NT2/D1 (cell line): ENCODE measurements at regions not wholly inside any gene's neighbourhood (a gene's known extent, or its start where the extent isn't known, plus 50 kb on each side); places are given as distances from the start of the nearest gene placed in this dataset.

Source experiments
- YY1 ChIP-seq: IDR thresholded peaks from 2 replicates; pipeline ENCODE4 v1.6.1; 2011; ENCODE audit not compliant: insufficient read length, insufficient read depth
- ZNF274 ChIP-seq: IDR thresholded peaks from 2 replicates; pipeline ENCODE4 v1.6.1; 2011; ENCODE audit warnings: mild to moderate bottlenecking, low read depth, low read length

DNA sequence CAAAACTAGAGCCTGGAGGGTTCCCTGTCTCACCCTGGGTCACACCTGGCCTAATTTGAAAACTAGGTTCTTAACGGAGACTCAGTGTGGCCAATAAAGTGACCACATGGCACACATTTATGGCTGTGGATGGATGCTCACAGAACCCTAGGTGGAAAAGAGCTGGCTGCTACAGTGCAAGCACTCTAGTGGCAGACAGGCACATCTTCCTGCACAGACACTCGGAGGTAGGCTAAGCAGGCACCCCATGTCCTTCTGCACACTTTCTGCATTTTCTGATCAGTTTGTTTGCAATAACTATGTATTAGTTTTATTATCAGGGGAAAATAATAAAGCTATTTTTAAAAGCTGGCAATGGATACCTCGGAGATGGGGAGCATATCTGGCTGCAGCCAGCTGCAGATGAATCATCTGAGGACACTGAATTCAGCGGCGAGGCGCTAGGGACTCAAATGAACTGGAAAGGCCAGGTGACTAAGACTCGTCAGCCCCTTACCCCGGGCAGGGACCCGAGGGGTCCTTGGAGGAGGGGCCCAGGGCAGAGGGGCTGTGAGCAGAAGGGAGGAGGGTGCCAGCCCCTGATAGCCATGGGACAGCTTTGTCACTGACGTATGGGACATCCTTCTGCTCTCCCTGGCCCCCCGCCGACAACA, 96.2 kb downstream of the OLFM1 start:
- TF ChIP-seq YY1 (no peak), ZNF274 (no peak)
